WTC11 (cell line): ENCODE measurements at regions not wholly inside any gene's neighbourhood (a gene's known extent, or its start where the extent isn't known, plus 50 kb on each side); places are given as distances from the start of the nearest gene placed in this dataset.

Experiments
- ATAC-seq: fragments of 200-7000 bp; cut with Tn5 transposase; 2 replicates; pipeline ENCODE4 v1.10.0; 2021; ENCODE audit warnings: mild to moderate bottlenecking, moderate library complexity
- CTCF ChIA-PET: fragments of 300-600 bp; sonication (Branson Sonifier 250); formaldehyde crosslinking; loops from one replicate; lab custom pipeline; 2021; ENCODE audit warnings: antibody characterized with exemption; lab: Charles Lee
- POLR2A ChIA-PET: fragments of 350-600 bp; sonication (Branson Sonifier 250); formaldehyde crosslinking; loops from one replicate; lab custom pipeline; 2021; ENCODE audit warnings: antibody characterized with exemption; lab: Charles Lee
- DNase-seq: peaks from one replicate; pipeline ENCODE4 v3.0.0; 2021; ENCODE audit warnings: low spot score
- H3K27ac Mint-ChIP-seq: 2 replicates; pipeline ENCODE4 v1.8.0; 2021; ENCODE audit warnings: mixed read lengths
- H3K27me3 Mint-ChIP-seq: 2 replicates; pipeline ENCODE4 v1.8.0; 2021; ENCODE audit warnings: low read depth, mild to moderate bottlenecking, moderate library complexity, mixed read lengths
- H3K36me3 Mint-ChIP-seq: 2 replicates; pipeline ENCODE4 v1.8.0; 2021; ENCODE audit warnings: mixed read lengths
- H3K4me1 Mint-ChIP-seq: 2 replicates; pipeline ENCODE4 v1.8.0; 2022; ENCODE audit warnings: mixed read lengths
- H3K4me3 Mint-ChIP-seq: 2 replicates; pipeline ENCODE4 v1.8.0; 2021; ENCODE audit warnings: mild to moderate bottlenecking, moderate library complexity, mixed read lengths
- H3K9me3 Mint-ChIP-seq: 2 replicates; pipeline ENCODE4 v1.8.0; 2021; ENCODE audit warnings: mixed read lengths
- ATF2 ChIP-seq: sonication (generic); formaldehyde crosslinking; IDR thresholded peaks from 2 replicates; pipeline ENCODE4 v1.8.1; 2022; ENCODE audit warnings: low read depth, missing genetic modification reagents, borderline replicate concordance
- ATF3 ChIP-seq: sonication (generic); formaldehyde crosslinking; conservative IDR thresholded peaks from 2 replicates; pipeline ENCODE4 v1.8.1; 2022; ENCODE audit warnings: mild to moderate bottlenecking, missing genetic modification reagents
- CREM ChIP-seq: sonication (generic); formaldehyde crosslinking; IDR thresholded peaks from 2 replicates; pipeline ENCODE4 v1.8.1; 2022; ENCODE audit warnings: mild to moderate bottlenecking, missing genetic modification reagents, moderate library complexity
- CTCF ChIP-seq: fragments of 200-600 bp; IDR thresholded peaks from 2 replicates; pipeline ENCODE4 v1.8.0; 2022; ENCODE audit warnings: antibody characterized with exemption
- ELF4 ChIP-seq: sonication (generic); formaldehyde crosslinking; IDR thresholded peaks from 2 replicates; pipeline ENCODE4 v1.8.1; 2022; ENCODE audit warnings: low read depth, mild to moderate bottlenecking, moderate library complexity, missing genetic modification reagents
- EMX1 ChIP-seq: fragments of 250-450 bp; sonication (Bioruptor Pico); IDR thresholded peaks from 2 replicates; pipeline ENCODE4 v1.8.0; 2021; ENCODE audit warnings: mild to moderate bottlenecking
- FOXP1 ChIP-seq: sonication (generic); formaldehyde crosslinking; IDR thresholded peaks from 2 replicates; pipeline ENCODE4 v1.8.0; 2022; ENCODE audit warnings: missing genetic modification reagents, mild to moderate bottlenecking, moderate library complexity, borderline replicate concordance
- HMGA2 ChIP-seq: fragments of 250-450 bp; sonication (Bioruptor Pico); IDR thresholded peaks from 2 replicates; pipeline ENCODE4 v1.4.0; 2021; ENCODE audit warnings: mild to moderate bottlenecking, moderate library complexity
- HMGXB4 ChIP-seq: sonication (generic); formaldehyde crosslinking; IDR thresholded peaks from 2 replicates; pipeline ENCODE4 v1.8.1; 2023; ENCODE audit warnings: mild to moderate bottlenecking, moderate library complexity, missing genetic modification reagents
- IRF1 ChIP-seq: sonication (generic); formaldehyde crosslinking; IDR thresholded peaks from 2 replicates; pipeline ENCODE4 v1.8.0; 2023; ENCODE audit warnings: missing genetic modification reagents
- MXD4 ChIP-seq: fragments of 250-450 bp; sonication (Bioruptor Pico); IDR thresholded peaks from 2 replicates; pipeline ENCODE4 v1.8.0; 2021; ENCODE audit warnings: mild to moderate bottlenecking, moderate library complexity, borderline replicate concordance
- OVOL2 ChIP-seq: fragments of 250-450 bp; sonication (Bioruptor Pico); IDR thresholded peaks from 2 replicates; pipeline ENCODE4 v1.9.0; 2021; ENCODE audit warnings: mild to moderate bottlenecking, borderline replicate concordance
- RELA ChIP-seq: sonication (generic); formaldehyde crosslinking; IDR thresholded peaks from 2 replicates; pipeline ENCODE4 v1.8.1; 2022; ENCODE audit warnings: missing genetic modification reagents, mild to moderate bottlenecking, borderline replicate concordance
- SMAD4 ChIP-seq: sonication (generic); formaldehyde crosslinking; IDR thresholded peaks from 2 replicates; pipeline ENCODE4 v1.8.0; 2022; ENCODE audit warnings: mild to moderate bottlenecking, missing genetic modification reagents
- SOX15 ChIP-seq: fragments of 250-450 bp; sonication (Bioruptor Pico); IDR thresholded peaks from 2 replicates; pipeline ENCODE4 v1.9.0; 2021; ENCODE audit warnings: mild to moderate bottlenecking
- TEAD1 ChIP-seq: sonication (generic); formaldehyde crosslinking; IDR thresholded peaks from 2 replicates; pipeline ENCODE4 v1.8.0; 2022; ENCODE audit warnings: mild to moderate bottlenecking, missing genetic modification reagents
- USF1 ChIP-seq: sonication (generic); formaldehyde crosslinking; IDR thresholded peaks from 2 replicates; pipeline ENCODE4 v1.8.0; 2022; ENCODE audit warnings: mild to moderate bottlenecking, missing genetic modification reagents
- ZBTB21 ChIP-seq: sonication (generic); formaldehyde crosslinking; IDR thresholded peaks from 2 replicates; pipeline ENCODE4 v1.8.1; 2023; ENCODE audit warnings: mild to moderate bottlenecking, missing genetic modification reagents, borderline replicate concordance
- ZNF121 ChIP-seq: sonication (generic); formaldehyde crosslinking; IDR thresholded peaks from 2 replicates; pipeline ENCODE4 v1.8.0; 2023; ENCODE audit warnings: missing genetic modification reagents
- ZNF219 ChIP-seq: sonication (generic); formaldehyde crosslinking; IDR thresholded peaks from 2 replicates; pipeline ENCODE4 v1.8.0; 2023; ENCODE audit warnings: missing genetic modification reagents, mild to moderate bottlenecking, borderline replicate concordance
- ZNF263 ChIP-seq: sonication (generic); formaldehyde crosslinking; IDR thresholded peaks from 2 replicates; pipeline ENCODE4 v1.8.1; 2022; ENCODE audit warnings: low read depth, mild to moderate bottlenecking, moderate library complexity, missing genetic modification reagents
- ZNF396 ChIP-seq: fragments of 250-450 bp; sonication (Bioruptor Pico); IDR thresholded peaks from 2 replicates; pipeline ENCODE4 v1.8.0; 2021; ENCODE audit warnings: mild to moderate bottlenecking, moderate library complexity, borderline replicate concordance
- ZNF532 ChIP-seq: fragments of 250-450 bp; sonication (Bioruptor Pico); IDR thresholded peaks from 2 replicates; pipeline ENCODE4 v1.9.0; 2021; ENCODE audit warnings: mild to moderate bottlenecking, borderline replicate concordance
- ZNF671 ChIP-seq: fragments of 250-450 bp; sonication (Bioruptor Pico); IDR thresholded peaks from 2 replicates; pipeline ENCODE4 v1.8.0; 2021; ENCODE audit warnings: mild to moderate bottlenecking
- ZSCAN18 ChIP-seq: fragments of 250-450 bp; sonication (Bioruptor Pico); IDR thresholded peaks from 2 replicates; pipeline ENCODE4 v2.1.2; 2022; ENCODE audit warnings: mild to moderate bottlenecking, moderate library complexity

GRCh38 chr6:100259865-100260264 is 204.9 kb downstream of the SIM1 start:
- ChIA-PET POLR2A (no interaction called here), CTCF (no interaction called here)
- Mint-ChIP-seq H3K27ac (no peak overlapping the region), H3K4me1 (peaks cover 9% of the 10 kb centered on the region), H3K36me3 (no peaks in the 10 kb centered on the region), H3K9me3 (no peaks in the 10 kb centered on the region), H3K27me3 (no peaks in the 10 kb centered on the region), H3K4me3 (no peak overlapping the region)
- ATAC-seq (no peak), DNase-seq (no peak)
- TF ChIP-seq CTCF (no peak), SOX15 (CRISPR knock-in tag) (no peak), OVOL2 (CRISPR knock-in tag) (no peak), EMX1 (no peak), ZNF263 (CRISPR knock-in tag) (no peak), IRF1 (CRISPR knock-in tag) (no peak), ZNF671 (CRISPR knock-in tag) (no peak), CREM (no peak)

GRCh38 chr6:100258752-100259151 is 206.0 kb downstream of the SIM1 start:
- Mint-ChIP-seq H3K9me3 (no peaks in the 10 kb centered on the region), H3K36me3 (no peaks in the 10 kb centered on the region)
- TF ChIP-seq MXD4 (CRISPR knock-in tag) = no peak
- TF ChIP-seq TEAD1 = no peak
- no peak for TF ChIP-seq ELF4 (CRISPR knock-in tag)
- no peak for TF ChIP-seq ATF2 (CRISPR knock-in tag)
- no peak for TF ChIP-seq ZNF219
- no peak for TF ChIP-seq ZNF671 (CRISPR knock-in tag)
- TF ChIP-seq ZNF532 = no peak
- TF ChIP-seq ZNF121 (CRISPR knock-in tag) = no peak
- no peak for TF ChIP-seq ZNF396 (CRISPR knock-in tag)
- TF ChIP-seq ATF3 = no peak
- TF ChIP-seq ZSCAN18 (CRISPR knock-in tag) = no peak
- no peak for TF ChIP-seq USF1 (CRISPR knock-in tag)
- TF ChIP-seq HMGA2 (CRISPR knock-in tag) = no peak
- TF ChIP-seq ZBTB21 = no peak
- TF ChIP-seq RELA (CRISPR knock-in tag) = no peak
- no peak for TF ChIP-seq FOXP1 (CRISPR knock-in tag)
- TF ChIP-seq SMAD4 (CRISPR knock-in tag) = no peak
- no peak for TF ChIP-seq HMGXB4 (CRISPR knock-in tag)

More at GRCh38 chr6:100258752-100259151, 206.0 kb downstream of the SIM1 start:
- Mint-ChIP-seq H3K4me3 (no peak overlapping the region), H3K27me3 (no peaks in the 10 kb centered on the region), H3K27ac (no peak overlapping the region), H3K4me1 (peaks cover 9% of the 10 kb centered on the region)
- DNase-seq = no peak
- CTCF ChIA-PET = interaction anchor here (1.6 kb wide), 1 partner anchor 202 kb away, joined by 10 read pairs; no protein-coding TSS in a partner anchor
- POLR2A ChIA-PET = no interaction called here
- no peak for ATAC-seq
